K562 (cell line): ENCODE measurements at regions not wholly inside any gene's neighbourhood (a gene's known extent, or its start where the extent isn't known, plus 50 kb on each side); places are given as distances from the start of the nearest gene placed in this dataset.

Experiments used
- BDP1 ChIP-seq: IDR thresholded peaks from 3 replicates; pipeline ENCODE4 v1.6.1; 2011; ENCODE audit not compliant: insufficient read length, insufficient read depth
- BHLHE40 ChIP-seq: IDR thresholded peaks from 2 replicates; pipeline ENCODE4 v1.6.1; 2011; ENCODE audit warnings: low read length, improper control_type of control experiment
- CBFA2T2 ChIP-seq: fragments of 450-650 bp; conservative IDR thresholded peaks from 2 replicates; pipeline ENCODE4 v1.6.1; 2017; ENCODE audit warnings: mild to moderate bottlenecking
- CCNT2 ChIP-seq: IDR thresholded peaks from 2 replicates; pipeline ENCODE4 v1.6.1; 2011; ENCODE audit warnings: borderline replicate concordance, low read depth, mild to moderate bottlenecking, moderate library complexity, mixed read lengths, low read length; ENCODE audit not compliant: insufficient read length; ENCODE audit errors: extremely low read depth
- DMBX1 ChIP-seq: fragments of 250-450 bp; sonication (Bioruptor Pico); IDR thresholded peaks from 2 replicates; pipeline ENCODE4 v1.8.0; 2022; ENCODE audit warnings: inconsistent platforms, mild to moderate bottlenecking, moderate library complexity, borderline replicate concordance
- EGR1 ChIP-seq: fragments of 450-650 bp; conservative IDR thresholded peaks from 2 replicates; pipeline ENCODE4 v1.6.1; 2017; ENCODE audit warnings: mild to moderate bottlenecking
- ETV1 ChIP-seq: fragments of 450-650 bp; conservative IDR thresholded peaks from 2 replicates; pipeline ENCODE4 v1.6.1; 2016; ENCODE audit warnings: missing genetic modification characterization, control low read depth, low read depth, missing compliant biosample characterization
- GABPA ChIP-seq: fragments of 200-800 bp; sonication (Bioruptor generic); conservative IDR thresholded peaks from 2 replicates; pipeline ENCODE4 v1.6.1; 2016; ENCODE audit warnings: low read depth, missing genetic modification characterization, missing compliant biosample characterization
- MAFF ChIP-seq: IDR thresholded peaks from 2 replicates; pipeline ENCODE4 v1.6.1; 2012; ENCODE audit warnings: low read length, improper control_type of control experiment
- MTF1 ChIP-seq: fragments of 250-450 bp; sonication (Bioruptor Pico); IDR thresholded peaks from 2 replicates; pipeline ENCODE4 v1.9.0; 2021; ENCODE audit warnings: moderate library complexity, mild to moderate bottlenecking, inconsistent platforms, borderline replicate concordance
- RBBP5 ChIP-seq: fragments of 200-600 bp; sonication (generic); IDR thresholded peaks from 2 replicates; pipeline ENCODE4 v1.6.1; 2012; ENCODE audit warnings: borderline replicate concordance, mild to moderate bottlenecking, low read length, control low read depth, inconsistent platforms; ENCODE audit not compliant: insufficient read depth, poor library complexity, severe bottlenecking
- REST ChIP-seq, 2 experiments: fragments of 450-650 bp; formaldehyde crosslinking in 1 of 2; IDR thresholded peaks; 2 replicates each; pipeline versions ENCODE4 v1.4.0 to v1.6.1; 2014 to 2020; ENCODE audit warnings: mild to moderate bottlenecking in 2 of 2, borderline replicate concordance in 1 of 2, low read depth in 1 of 2
- SMARCC2 ChIP-seq: fragments of 450-650 bp; IDR thresholded peaks from 2 replicates; pipeline ENCODE4 v1.6.1; 2017; ENCODE audit warnings: antibody characterized with exemption, moderate library complexity, mild to moderate bottlenecking, low read depth
- TAF9B ChIP-seq: fragments of 450-650 bp; IDR thresholded peaks from 2 replicates; pipeline ENCODE4 v1.6.1; 2018; ENCODE audit warnings: mild to moderate bottlenecking; ENCODE audit not compliant: partially characterized antibody
- TAL1 ChIP-seq: fragments of 450-650 bp; IDR thresholded peaks from 2 replicates; pipeline ENCODE4 v1.6.1; 2016; ENCODE audit warnings: mild to moderate bottlenecking
- TCF3 ChIP-seq: sonication (generic); formaldehyde crosslinking; IDR thresholded peaks from 2 replicates; pipeline ENCODE4 v1.4.0; 2020; ENCODE audit warnings: mild to moderate bottlenecking, missing genetic modification reagents
- TCF7 ChIP-seq: sonication (generic); IDR thresholded peaks from 2 replicates; pipeline ENCODE4 v1.6.1; 2016; ENCODE audit warnings: antibody characterized with exemption, borderline replicate concordance
- ZBED1 ChIP-seq: IDR thresholded peaks from 2 replicates; pipeline ENCODE4 v1.6.1; 2014
- ZEB2 ChIP-seq: fragments of 450-650 bp; IDR thresholded peaks from 2 replicates; pipeline ENCODE4 v1.6.1; 2016
- ZFP91 ChIP-seq: sonication (generic); formaldehyde crosslinking; IDR thresholded peaks from 2 replicates; pipeline ENCODE4 v1.8.0; 2022; ENCODE audit warnings: mild to moderate bottlenecking, missing genetic modification reagents

- TF ChIP-seq REST (IDR thresholded peaks at IDR 0.05; ENCODE audit: borderline replicate concordance) (no peak), REST (CRISPR knock-in tag; IDR thresholded peaks at IDR 0.05; ENCODE audit: low read depth) (no peak), CBFA2T2 (0 out of 2 replicates have a peak, but pooled peaks have one; percentile 50), GABPA (tag) (peak; percentile 26; the same call in 1 of the 2 replicates), BHLHE40 (peak; percentile 71), DMBX1 (CRISPR knock-in tag) (no peak; the same call in 1 of the 2 replicates), ZEB2 (no peak), CCNT2 (peak; percentile 40), TCF3 (CRISPR knock-in tag) (peak; percentile 79), TCF7 (no peak), ETV1 (tag) (0 out of 2 replicates have a peak, but pooled peaks have one; percentile 17), RBBP5 (peak; percentile 36), TAF9B (peak; percentile 40), MTF1 (CRISPR knock-in tag) (no peak), MAFF (peak; percentile 38; the same call in 1 of the 2 replicates), ZFP91 (CRISPR knock-in tag) (no peak), ZBED1 (no peak), TAL1 (peak; percentile 26; the same call in 1 of the 2 replicates), SMARCC2 (peak; percentile 43; the same call in 1 of the 2 replicates), BDP1 (no peak), EGR1 (no peak)
Measured at GRCh38 chr20:4082406-4083097, 66.1 kb upstream of the SMOX start (continued).
